ENCODE measurements at regions not wholly inside any gene's neighbourhood (a gene's known extent, or its start where the extent isn't known, plus 50 kb on each side); places are given as distances from the start of the nearest gene placed in this dataset.
"Not testable (repeated sequence)": the region's sequence is repeated elsewhere in the genome, so short reads cannot be mapped to it uniquely, and the experiment has no call there.

DNA sequence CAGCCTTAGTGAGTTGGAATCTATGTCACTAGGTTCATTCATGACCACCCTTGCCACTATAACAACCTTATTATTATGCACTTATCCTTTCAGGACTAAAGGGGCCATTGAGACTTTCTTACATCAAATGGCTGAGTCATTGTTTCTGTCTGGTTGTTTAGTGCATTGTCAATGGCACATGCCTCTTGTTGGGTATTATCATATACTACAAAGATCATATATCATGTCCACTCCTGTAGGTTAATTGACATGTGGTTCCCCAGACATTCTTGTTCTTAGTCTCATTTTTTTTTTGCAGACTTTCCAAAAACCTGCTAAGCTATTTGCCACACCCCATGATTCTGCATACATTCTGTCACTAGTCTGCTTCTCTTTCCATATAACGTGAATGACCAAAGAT lies 66.7 kb upstream of the PRDM9 start:
- TF ChIP-seq, protein P1, sequence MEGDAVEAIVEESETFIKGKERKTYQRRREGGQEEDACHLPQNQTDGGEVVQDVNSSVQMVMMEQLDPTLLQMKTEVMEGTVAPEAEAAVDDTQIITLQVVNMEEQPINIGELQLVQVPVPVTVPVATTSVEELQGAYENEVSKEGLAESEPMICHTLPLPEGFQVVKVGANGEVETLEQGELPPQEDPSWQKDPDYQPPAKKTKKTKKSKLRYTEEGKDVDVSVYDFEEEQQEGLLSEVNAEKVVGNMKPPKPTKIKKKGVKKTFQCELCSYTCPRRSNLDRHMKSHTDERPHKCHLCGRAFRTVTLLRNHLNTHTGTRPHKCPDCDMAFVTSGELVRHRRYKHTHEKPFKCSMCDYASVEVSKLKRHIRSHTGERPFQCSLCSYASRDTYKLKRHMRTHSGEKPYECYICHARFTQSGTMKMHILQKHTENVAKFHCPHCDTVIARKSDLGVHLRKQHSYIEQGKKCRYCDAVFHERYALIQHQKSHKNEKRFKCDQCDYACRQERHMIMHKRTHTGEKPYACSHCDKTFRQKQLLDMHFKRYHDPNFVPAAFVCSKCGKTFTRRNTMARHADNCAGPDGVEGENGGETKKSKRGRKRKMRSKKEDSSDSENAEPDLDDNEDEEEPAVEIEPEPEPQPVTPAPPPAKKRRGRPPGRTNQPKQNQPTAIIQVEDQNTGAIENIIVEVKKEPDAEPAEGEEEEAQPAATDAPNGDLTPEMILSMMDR (IDR thresholded peaks at IDR 0.05): no peak
- ATAC-seq (no peak), DNase-seq (no peak), FAIRE-seq (no peak)
- Histone ChIP-seq H3K9me3 (no peaks in the 10 kb centered on the region), H3K4me1 (no peaks in the 10 kb centered on the region), H3K4me3 (no peak overlapping the region), H3K27ac (no peak overlapping the region), H3K27me3 (no peaks in the 10 kb centered on the region), H3K36me3 (no peaks in the 10 kb centered on the region)
- 61 to 66% methylated on average over 1 of the region's 1 CpG for WGBS, 2 donors
- intact Hi-C loops (cut with DNase I): no loop called here

- intact Hi-C loops (cut with DNase I): no loop called here
- no peaks in the 10 kb centered on the region for H3K9me3 ChIP-seq
- FAIRE-seq (no peak), DNase-seq (no peak), ATAC-seq (no peak)
- no peaks in the 10 kb centered on the region for H3K27me3 ChIP-seq
- no peaks in the 10 kb centered on the region for H3K36me3 ChIP-seq
- H3K4me3 ChIP-seq: no peak overlapping the region
- no peaks in the 10 kb centered on the region for H3K4me1 ChIP-seq
- TF ChIP-seq, protein P1 (IDR thresholded peaks at IDR 0.05): no peak
- H3K27ac ChIP-seq: no peak overlapping the region
Measured at GRCh38 chr5:23437011-23437410, 70.4 kb upstream of the PRDM9 start.

- WGBS, 2 donors: 81 to 90% methylated on average over 8 of the region's 8 CpGs
- ATAC-seq: no peak
Measured at GRCh38 chr5:23433534-23434315, 73.7 kb upstream of the PRDM9 start.

DNA sequence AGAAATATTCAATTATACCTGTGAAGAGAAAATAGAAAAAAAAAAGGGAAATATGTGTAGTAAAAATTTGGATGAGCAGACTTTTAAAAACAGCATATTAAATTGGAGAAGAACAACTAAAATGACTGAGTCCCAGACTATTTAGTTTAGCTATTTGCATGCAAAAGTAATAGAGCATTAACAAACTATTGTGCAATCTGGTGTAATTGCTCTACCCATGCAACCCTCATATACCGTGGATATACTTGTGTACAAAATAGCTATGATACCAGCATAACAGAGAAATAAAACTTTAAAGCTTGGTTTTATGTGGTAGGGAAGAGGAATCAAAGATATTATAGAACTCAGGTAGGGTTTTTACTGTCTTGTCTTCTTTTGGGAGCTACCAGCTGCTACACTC lies 78.7 kb upstream of the PRDM9 start:
- no peak for ATAC-seq

More at GRCh38 chr5:23433534-23434315, 73.7 kb upstream of the PRDM9 start:
- no peaks in the 10 kb centered on the region for H3K4me1 ChIP-seq
- H3K36me3 ChIP-seq: no peaks in the 10 kb centered on the region
- DNase-seq (no peak), FAIRE-seq (no peak)
- TF ChIP-seq, protein P1 (IDR thresholded peaks at IDR 0.05): no peak
- H3K4me3 ChIP-seq: no peak overlapping the region
- no peak overlapping the region for H3K27ac ChIP-seq
- intact Hi-C loops (cut with DNase I): no loop called here
- no peaks in the 10 kb centered on the region for H3K27me3 ChIP-seq
- H3K9me3 ChIP-seq: no peaks in the 10 kb centered on the region

DNA sequence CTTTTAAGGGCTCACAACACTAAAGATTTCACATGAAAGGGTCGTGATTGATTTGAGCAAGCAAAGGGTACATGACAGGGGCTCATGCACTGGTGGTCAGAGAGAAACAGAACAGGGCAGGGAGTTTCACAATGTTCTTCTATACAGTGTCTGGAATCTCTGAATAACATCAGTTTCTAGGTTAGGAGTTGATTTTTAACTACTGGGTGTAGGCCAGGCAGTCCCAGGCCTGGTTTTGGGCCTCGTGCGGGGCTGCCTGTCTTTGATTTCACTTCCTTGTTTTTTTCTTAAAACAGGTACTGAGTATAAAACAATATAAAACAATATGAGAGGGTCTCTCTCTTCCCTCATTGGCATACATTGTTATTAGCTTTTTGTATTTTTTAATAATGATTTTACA lies 87.2 kb upstream of the PRDM9 start:
- H3K36me3 ChIP-seq; H3K9me3 ChIP-seq; H3K27me3 ChIP-seq; ATAC-seq; DNase-seq; H3K4me1 ChIP-seq; H3K27ac ChIP-seq; intact Hi-C loops (cut with DNase I); FAIRE-seq; H3K4me3 ChIP-seq: not testable (repeated sequence)
- WGBS, 2 donors: 59% methylated on average over 3 of the region's 3 CpGs

More for the DNA sequence above, 78.7 kb upstream of the PRDM9 start:
- Histone ChIP-seq H3K4me3 (no peak overlapping the region), H3K27ac (no peak overlapping the region), H3K27me3 (no peaks in the 10 kb centered on the region), H3K4me1 (no peaks in the 10 kb centered on the region), H3K9me3 (no peaks in the 10 kb centered on the region), H3K36me3 (no peaks in the 10 kb centered on the region)
- intact Hi-C loops (cut with DNase I): no loop called here
- no peak for DNase-seq
- 66 to 88% methylated on average over 1 of the region's 1 CpG for WGBS, 2 donors
- FAIRE-seq: no peak
- TF ChIP-seq, protein P1 (IDR thresholded peaks at IDR 0.05): no peak

All from pancreas (tissue), 10 donors.